Lower lobe of right lung (tissue), 2 donors: ENCODE measurements at regions not wholly inside any gene's neighbourhood (a gene's known extent, or its start where the extent isn't known, plus 50 kb on each side); places are given as distances from the start of the nearest gene placed in this dataset.

ENCODE experiments used
- ATAC-seq, 2 donors: fragments of 200-7000 bp; cut with Tn5 transposase; one replicate each; pipeline ENCODE4 v1.9.1; 2020 to 2022; ENCODE audit warnings: mild to moderate bottlenecking in 2 of 2, moderate library complexity in 2 of 2
- DNase-seq: peaks from one replicate; pipeline ENCODE4 v3.0.0-alpha.2; 2020
- H3K27ac ChIP-seq: fragments of 200-600 bp; one replicate; pipeline ENCODE4 v1.8.0; 2022
- H3K27me3 ChIP-seq: fragments of 200-600 bp; one replicate; pipeline ENCODE4 v1.8.0; 2022; ENCODE audit warnings: low read depth
- H3K36me3 ChIP-seq: fragments of 200-600 bp; one replicate; pipeline ENCODE4 v1.8.0; 2022; ENCODE audit warnings: mild to moderate bottlenecking
- H3K4me1 ChIP-seq: fragments of 200-600 bp; one replicate; pipeline ENCODE4 v1.8.0; 2022
- H3K4me3 ChIP-seq: fragments of 200-600 bp; one replicate; pipeline ENCODE4 v1.8.0; 2022; ENCODE audit warnings: mild to moderate bottlenecking
- H3K9me3 ChIP-seq: fragments of 200-600 bp; one replicate; pipeline ENCODE4 v1.8.0; 2022
- intact Hi-C: fragments of 100-400 bp; cut with DNase I; formaldehyde crosslinking; loops from one replicate; pipeline ENCODE4 v1.11.0; 2022
- TF ChIP-seq, protein P1 (sequence below): fragments of 200-600 bp; IDR thresholded peaks from one replicate; pipeline ENCODE4 v1.8.0; 2022; ENCODE audit warnings: antibody characterized with exemption, mild to moderate bottlenecking
- donor health status: DM: no; HTN: yes; CAD: no; lungs with severe emphysema.

DNA sequence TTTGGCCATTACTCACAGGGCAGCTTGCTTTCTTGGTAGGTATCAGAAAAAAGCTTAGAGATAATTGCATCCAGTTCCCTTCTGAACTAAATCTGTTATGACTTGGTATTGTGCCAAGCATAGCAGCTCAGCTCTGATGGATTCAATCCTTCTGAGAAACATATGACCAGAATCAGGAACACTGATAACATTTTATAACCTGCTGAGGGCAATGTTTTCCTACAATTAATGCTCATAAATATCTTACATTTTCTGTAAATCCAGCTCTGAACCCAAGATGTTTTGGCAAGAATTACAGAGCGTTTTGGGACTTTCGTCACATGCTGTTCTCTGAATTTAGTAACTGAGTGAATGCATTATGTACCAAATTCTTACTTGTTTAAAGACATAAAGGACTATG, 167.8 kb downstream of the KIF20B start:
- Histone ChIP-seq H3K36me3 (no peaks in the 10 kb centered on the region), H3K9me3 (no peaks in the 10 kb centered on the region), H3K4me3 (no peak overlapping the region), H3K4me1 (no peaks in the 10 kb centered on the region), H3K27me3 (no peaks in the 10 kb centered on the region), H3K27ac (no peak overlapping the region)
- TF ChIP-seq, protein P1, sequence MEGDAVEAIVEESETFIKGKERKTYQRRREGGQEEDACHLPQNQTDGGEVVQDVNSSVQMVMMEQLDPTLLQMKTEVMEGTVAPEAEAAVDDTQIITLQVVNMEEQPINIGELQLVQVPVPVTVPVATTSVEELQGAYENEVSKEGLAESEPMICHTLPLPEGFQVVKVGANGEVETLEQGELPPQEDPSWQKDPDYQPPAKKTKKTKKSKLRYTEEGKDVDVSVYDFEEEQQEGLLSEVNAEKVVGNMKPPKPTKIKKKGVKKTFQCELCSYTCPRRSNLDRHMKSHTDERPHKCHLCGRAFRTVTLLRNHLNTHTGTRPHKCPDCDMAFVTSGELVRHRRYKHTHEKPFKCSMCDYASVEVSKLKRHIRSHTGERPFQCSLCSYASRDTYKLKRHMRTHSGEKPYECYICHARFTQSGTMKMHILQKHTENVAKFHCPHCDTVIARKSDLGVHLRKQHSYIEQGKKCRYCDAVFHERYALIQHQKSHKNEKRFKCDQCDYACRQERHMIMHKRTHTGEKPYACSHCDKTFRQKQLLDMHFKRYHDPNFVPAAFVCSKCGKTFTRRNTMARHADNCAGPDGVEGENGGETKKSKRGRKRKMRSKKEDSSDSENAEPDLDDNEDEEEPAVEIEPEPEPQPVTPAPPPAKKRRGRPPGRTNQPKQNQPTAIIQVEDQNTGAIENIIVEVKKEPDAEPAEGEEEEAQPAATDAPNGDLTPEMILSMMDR: no peak
- intact Hi-C loops: no loop called here
- no peak for DNase-seq
- ATAC-seq: no peak

DNA sequence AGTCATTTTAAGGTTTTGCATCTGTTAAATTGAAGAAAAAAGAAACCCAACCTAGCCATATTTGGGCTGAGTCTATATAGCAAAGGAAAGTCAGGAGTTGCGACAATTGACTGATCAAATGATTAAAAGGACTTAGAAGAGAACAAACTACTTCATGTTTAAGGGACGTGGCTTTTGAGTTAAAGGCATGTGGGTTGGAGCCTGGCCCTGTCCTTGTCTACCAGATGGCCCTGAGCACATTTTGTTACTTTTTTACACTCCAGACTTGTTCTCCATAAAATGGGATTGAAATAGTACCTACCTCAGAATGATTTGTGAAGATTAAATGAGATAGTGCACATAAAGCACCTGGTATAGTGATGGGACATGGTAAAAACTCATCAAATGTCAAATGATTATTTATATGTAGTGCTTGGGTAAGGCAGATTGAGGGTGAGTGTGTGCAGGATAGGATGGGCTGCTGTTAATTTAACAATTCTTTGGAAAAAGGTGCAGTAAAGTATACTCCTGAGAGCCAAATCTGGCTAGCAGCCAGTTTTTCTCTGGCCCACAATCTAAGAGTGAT, 168.3 kb downstream of the KIF20B start:
- Histone ChIP-seq H3K4me3 (no peak overlapping the region), H3K27me3 (no peaks in the 10 kb centered on the region), H3K4me1 (no peaks in the 10 kb centered on the region), H3K27ac (no peak overlapping the region), H3K9me3 (no peaks in the 10 kb centered on the region), H3K36me3 (no peaks in the 10 kb centered on the region)
- ATAC-seq (no peak), DNase-seq (no peak)
- TF ChIP-seq, protein P1: no peak
- intact Hi-C loops: no loop called here

DNA sequence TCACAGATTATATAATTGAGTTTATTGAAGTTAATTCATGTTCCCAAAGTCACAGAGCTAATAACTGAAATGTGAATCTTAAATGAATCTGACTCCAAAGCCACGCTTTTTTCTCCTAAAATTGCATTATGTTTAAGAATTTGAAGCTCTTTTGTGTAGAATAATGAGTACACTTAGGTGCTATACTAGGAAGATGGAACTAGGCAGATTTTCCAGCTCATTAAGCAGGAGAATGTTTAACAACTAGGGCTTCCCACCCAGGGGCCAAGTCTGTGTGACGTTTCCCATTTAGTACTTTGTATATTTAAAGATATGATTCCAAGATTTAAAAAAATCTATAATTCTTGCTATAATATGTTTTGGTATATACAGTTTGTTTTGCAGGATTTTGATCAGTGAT, 169.5 kb downstream of the KIF20B start:
- no peaks in the 10 kb centered on the region for H3K27me3 ChIP-seq
- H3K4me3 ChIP-seq: no peak overlapping the region
- H3K36me3 ChIP-seq: no peaks in the 10 kb centered on the region
- no peaks in the 10 kb centered on the region for H3K4me1 ChIP-seq
- no peak for ATAC-seq
- TF ChIP-seq, protein P1: no peak
- intact Hi-C loops: no loop called here
- no peak overlapping the region for H3K27ac ChIP-seq
- DNase-seq: no peak
- H3K9me3 ChIP-seq: no peaks in the 10 kb centered on the region

DNA sequence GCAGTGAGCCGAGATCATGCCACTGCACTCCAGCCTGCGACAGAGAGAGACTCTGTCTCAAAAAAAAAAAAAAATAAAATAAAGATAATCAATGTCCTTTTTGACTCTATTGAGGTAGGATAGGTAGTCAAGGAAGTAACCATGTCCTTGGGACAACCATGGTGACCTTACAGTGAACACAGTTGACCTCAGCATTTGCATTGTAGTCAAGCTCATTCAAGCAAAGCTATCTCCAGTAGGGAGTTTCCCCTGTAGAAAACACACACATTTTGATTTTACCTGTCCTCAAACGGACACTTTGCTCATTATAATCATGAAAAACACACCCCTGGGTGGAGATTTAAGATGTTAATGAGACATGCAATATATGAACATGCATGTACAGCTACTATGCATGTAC, 171.7 kb downstream of the KIF20B start:
- no peak for ATAC-seq
- no peak for DNase-seq
- intact Hi-C loops: no loop called here
- Histone ChIP-seq H3K36me3 (no peaks in the 10 kb centered on the region), H3K4me1 (no peaks in the 10 kb centered on the region), H3K27ac (no peak overlapping the region), H3K27me3 (no peaks in the 10 kb centered on the region), H3K4me3 (no peak overlapping the region), H3K9me3 (no peaks in the 10 kb centered on the region)
- TF ChIP-seq, protein P1: no peak

DNA sequence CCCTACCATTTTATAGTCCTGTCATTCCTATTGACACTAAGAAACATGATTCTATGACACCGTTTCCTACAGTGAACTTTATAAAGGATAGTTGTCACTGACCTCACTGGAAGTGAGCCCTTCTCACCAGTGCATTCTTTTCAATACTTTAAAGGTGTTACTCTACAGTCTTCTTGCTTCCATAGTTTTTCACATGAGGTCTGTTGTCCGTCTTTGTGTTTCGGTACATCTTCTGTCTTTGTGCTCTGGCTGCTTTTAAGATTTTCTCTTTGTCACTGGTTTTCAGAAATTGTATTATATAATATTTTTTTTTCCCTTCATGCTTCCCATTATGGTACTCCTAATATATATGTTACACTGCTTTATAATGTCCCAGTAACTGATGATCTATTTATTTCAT, 174.2 kb downstream of the KIF20B start:
- intact Hi-C loops: no loop called here
- ATAC-seq: no peak

More for the DNA sequence above, 174.2 kb downstream of the KIF20B start:
- H3K9me3 ChIP-seq: no peaks in the 10 kb centered on the region
- no peak for DNase-seq
- TF ChIP-seq, protein P1: no peak
- H3K36me3 ChIP-seq: no peaks in the 10 kb centered on the region
- H3K4me1 ChIP-seq: no peaks in the 10 kb centered on the region
- no peak overlapping the region for H3K4me3 ChIP-seq
- no peaks in the 10 kb centered on the region for H3K27me3 ChIP-seq
- no peak overlapping the region for H3K27ac ChIP-seq
